DMS53 treated with DMSO at 0.1 percent for 48 hours (cell line): ENCODE measurements at regions not wholly inside any gene's neighbourhood (a gene's known extent, or its start where the extent isn't known, plus 50 kb on each side); places are given as distances from the start of the nearest gene placed in this dataset.
A peak's percentile ranks its signal among the peaks of the same experiment; 100 is the strongest.
"Not testable (repeated sequence)": the region's sequence is repeated elsewhere in the genome, so short reads cannot be mapped to it uniquely, and the experiment has no call there.

Experiments
- DNase-seq: peaks from one replicate; lab custom pipeline; 2025; ENCODE audit not compliant: unreplicated experiment; lab: John Stamatoyannopoulos, UW

DNA sequence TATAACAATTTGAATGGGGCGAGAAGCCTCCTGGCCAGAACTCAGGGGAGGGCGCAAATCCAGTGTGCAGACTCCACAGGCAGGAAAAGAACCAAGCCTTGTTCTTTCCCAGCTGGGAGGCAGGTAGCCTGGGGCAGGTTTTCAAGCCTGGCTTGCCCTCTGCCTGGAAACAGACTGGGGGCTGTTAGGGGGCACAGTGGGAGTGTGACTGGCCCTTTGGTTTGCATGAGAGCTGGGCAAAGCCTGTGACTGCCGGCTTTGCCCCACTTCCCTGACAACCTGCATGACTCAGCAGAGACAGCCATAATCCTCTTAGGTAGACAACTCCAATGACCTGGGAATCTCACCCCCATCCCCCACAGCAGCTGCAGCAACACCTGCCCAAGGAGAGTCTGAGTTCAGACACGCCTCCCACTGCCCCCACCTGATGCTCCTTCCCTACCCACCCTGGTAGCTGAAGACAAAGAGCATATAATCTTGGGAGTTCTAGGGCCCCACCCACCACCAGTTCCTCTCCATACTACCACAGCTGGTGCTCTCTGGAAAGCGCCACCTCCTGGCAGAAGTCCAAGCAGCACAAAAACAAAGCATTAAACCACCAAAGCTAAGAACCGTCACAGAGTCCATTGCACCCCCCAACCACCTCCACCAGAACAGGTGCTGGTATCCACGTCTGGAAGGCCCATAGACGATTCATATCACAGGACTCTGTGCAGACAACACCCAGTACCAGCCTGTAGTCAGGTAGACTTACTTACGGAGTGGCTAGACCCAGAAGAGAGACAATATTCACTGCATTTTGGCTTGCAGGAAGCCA, 402.5 kb downstream of the STK39 start:
- DNase-seq, result peak; percentile 92

DNA sequence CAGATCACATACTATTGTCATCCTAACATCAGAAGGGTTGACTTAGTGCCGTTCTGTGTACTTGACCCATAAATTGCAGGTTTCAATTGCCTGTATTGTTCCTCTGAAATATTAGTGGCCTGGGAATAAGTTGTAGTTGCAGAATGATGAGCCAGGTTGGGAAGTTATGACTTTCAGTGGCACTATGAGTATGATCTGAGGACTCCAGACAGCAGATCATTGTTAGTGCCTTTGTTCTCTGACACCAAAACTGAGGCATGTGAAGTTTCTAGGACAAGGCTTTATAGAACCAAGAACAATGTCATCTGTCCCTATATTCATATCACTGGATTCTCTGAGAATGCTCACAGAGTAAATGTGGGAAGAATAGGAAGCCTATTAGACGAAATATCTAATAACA, 403.7 kb downstream of the STK39 start:
- DNase-seq, result no peak

DNA sequence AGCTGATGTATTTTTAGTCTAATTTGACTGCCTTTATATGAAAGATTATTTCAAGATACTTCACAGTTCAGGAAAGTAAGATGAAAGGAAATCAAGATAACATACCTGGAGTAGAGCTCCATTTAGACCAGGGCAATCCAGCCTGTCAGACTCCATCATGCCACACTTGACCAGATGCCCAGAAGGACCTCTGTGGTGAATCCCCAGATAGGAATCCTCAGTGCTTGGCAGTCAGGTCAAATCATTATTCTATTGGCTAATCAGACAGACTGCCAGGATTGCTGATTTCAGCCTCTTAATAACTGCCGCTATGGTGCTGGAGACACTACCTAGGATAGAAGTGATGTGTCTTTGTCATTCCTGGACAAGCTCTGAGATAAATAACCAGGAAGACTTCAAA, 404.2 kb downstream of the STK39 start:
- DNase-seq, result no peak

DNA sequence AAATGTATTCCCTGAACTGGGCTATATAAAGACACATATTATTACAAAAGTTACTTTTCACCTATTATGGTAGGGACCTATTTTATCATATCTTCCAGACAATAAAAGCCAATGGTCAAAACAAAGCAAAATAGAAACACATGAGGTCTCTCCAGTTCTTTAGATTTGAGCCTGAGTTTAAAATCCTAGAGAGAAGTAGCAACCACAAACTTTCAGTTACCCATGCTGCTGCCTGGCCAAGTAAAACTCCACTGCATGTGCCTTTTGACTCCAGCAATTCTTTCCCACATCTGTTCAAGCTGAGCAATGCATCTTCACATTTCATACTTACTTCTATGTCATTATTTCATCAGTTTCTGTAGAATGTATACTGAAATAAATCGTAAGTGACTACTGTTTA, 405.3 kb downstream of the STK39 start:
- no peak for DNase-seq

DNA sequence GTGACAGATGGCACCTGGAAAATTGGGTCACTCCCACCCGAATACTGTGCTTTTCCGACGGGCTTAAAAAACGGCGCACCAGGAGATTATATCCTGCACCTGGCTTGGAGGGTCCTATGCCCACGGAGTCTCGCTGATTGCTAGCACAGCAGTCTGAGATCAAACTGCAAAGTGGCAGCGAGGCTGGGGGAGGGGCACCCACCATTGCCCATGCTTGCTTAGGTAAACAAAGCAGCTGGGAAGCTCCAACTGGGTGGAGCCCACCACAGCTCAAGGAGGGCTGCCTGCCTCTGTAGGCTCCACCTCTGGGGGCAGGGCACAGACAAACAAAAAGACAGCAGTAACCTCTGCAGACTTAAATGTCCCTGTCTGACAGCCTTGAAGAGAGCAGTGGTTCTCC, 412.1 kb downstream of the STK39 start:
- DNase-seq, result not testable (repeated sequence)

DNA sequence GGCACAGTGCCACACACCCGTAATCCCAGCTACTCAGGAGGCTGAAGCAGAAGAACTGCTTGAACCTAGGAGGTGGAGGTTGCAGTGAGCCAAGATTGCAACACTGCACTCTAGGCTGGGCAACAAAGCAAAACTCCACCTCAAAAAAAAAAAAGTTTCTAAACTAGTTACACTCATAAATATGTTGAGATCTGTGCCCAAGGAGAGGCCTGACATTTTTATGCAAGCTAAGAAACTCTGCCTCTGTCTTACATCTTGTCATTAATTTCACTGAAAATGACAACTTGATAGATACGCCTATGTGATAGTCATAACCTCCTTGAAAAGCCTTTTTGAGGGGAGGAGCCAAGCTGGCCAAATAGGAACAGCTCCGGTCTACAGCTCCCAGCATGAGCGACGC, 412.7 kb downstream of the STK39 start:
- DNase-seq, result no peak

DNA sequence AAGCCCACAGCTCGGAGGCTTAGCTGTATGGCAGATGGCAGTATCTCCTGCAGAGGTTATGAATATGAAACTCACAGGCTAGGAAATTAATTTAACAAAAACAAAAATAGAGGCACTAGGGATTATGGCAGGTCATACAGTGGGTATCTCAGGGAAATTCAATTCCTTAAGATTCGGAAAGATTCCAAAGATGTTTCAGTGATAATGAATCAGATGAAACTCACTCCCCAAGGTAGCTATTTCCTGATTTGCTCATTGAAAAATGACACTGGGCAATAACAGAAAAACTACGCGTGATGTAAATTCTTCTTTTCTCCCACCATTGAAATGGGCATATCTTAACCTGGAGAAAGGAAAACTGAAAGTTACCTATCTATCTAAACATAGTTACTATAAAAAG, 414.1 kb downstream of the STK39 start:
- no peak for DNase-seq

DNA sequence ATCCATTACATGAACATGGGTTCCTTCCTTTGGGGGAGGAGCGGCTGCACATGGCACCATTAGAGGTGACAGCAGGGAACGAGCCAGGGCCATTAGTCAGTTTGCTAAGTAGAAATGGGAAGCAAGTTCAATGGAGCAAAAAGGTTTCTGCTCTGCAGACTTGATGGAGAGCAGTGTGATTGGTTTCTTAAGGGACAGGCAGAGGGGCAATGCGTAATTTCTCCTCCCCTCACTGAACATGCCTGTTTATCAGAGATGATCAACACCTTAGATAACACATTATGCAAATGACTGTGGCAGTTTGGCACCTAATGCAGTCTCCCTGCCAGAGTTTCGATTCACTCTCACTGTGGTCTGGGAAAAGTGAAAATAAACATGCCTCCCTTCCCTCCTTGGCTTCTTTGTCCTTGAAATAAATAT, 414.5 kb downstream of the STK39 start:
- no peak for DNase-seq

DNA sequence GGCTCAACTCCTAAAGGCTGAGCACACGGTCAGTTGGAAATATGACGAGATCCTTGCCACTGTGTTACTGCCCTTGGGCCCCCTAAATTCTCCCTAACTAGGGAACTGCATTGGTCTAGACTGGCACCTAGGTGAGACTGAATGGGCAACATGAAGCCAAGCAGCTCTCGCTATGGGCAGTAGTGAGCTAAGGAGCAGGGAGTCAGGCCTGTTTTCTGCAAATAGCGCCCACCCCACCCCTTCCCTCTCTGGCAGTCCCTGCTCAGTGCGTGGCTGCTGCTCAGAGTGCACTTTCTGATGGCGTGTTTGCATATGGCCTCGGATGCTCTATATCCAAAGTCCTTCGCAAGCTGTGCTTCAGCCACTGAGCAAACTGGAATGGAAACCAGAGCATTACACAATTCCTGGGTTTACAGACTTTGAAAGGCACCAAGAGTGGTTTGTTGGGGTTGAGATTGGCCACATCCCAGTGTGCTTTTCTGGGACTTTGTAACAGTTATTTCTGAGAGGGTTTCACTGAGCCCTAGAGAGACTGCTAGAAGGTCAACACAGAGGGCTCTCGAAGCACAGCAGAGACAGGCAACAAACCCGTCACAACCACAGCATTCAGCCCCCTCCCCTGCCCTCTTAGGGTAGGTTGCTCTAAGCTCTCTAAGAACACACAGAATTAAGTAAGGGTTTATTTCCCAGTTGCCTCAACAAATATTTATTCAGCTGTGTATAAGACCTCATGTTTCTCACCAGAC, 419.9 kb downstream of the STK39 start:
- DNase-seq, result peak; percentile 80

DNA sequence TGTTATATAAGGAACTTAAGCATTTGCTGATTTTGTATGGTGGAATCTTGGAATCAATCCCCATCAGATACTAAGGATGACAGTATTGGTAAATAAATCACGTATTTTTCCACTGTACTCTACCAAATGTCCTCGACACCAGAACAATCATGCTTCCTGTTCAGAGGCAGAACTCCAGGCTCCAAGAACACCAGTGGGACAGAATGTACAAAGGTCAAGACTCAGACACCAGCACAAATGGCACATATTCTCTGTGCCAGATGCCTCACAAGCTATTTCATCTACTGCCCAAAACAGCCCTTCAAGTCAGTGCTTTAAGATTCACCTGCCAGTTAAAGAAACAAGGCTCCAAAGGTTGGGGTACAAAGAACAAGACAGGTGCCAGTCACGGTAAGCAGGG, 420.5 kb downstream of the STK39 start:
- no peak for DNase-seq

DNA sequence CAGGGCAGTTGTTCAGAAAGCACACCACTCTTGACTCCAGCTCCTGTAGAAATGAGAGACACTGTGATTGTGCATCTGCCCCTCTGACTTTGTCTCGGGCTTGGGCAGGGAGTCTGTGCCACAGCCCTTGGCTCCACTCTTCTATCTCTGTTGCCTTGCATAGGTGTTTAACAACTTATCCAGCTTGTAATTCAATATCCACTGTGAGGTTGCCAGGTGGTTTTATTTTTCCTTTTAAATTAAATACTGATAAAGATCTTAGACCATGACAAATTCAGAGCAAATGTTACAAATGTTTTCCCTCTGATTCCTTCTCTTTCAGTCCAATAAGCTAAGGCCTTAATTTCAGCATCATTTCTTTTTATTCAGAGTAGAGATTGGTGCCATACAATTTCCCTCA, 421.7 kb downstream of the STK39 start:
- DNase-seq, result no peak

DNA sequence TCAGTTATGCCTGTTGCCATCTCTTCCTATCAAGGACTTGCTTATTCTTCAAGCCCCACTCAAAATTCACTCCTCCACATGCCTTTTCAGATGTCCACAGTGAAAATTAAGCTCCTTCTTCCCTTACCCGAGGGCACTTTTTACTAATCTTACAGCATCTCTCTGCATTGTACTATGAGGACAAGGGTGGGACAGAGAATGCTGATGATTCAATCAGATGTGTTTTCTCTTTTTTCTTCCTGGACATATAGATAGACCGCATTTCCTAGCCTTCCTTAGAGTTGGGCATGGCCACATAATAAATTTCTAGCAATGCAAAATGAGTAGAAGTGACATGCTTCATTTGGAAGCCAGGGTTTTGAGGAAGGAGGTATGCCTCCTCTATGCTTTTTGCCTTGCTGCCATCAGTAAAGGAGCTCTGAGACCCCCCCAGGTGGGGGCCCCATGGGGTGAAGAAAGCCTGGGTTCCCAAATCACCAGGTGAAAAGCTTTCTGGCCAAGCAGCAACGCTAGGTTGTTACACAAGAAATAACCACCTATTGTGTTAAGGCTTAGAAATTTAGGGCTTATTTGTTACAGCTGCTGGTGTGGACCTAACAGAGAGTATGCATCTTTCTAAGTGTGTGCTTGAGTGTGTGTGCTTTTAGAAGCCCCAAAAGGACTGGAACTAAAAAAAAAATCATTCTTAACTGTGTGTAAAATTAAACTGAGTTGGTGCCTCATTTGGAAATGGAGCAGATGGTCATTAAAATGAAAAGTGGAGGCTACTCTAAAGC, 424.5 kb downstream of the STK39 start:
- no peak for DNase-seq

DNA sequence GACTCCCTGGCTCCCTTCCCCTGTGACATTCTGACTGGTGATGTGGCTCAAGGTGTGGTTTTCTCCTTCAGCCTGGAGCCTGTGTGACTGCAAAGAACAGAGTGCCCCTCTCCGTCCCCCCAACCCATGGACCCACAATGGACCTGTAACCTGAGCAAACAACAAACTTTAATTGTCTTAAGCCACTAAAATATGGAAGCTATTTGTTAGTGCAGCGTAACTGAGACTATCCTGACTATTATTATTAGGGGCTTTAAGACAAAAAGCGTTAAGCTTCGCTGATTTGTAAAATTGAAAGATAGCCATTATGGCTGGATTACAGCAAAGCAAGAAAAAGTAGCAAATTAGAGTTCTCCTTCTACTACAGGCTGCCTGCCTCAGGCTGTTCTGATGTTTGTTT, 426.9 kb downstream of the STK39 start:
- DNase-seq, result no peak

DNA sequence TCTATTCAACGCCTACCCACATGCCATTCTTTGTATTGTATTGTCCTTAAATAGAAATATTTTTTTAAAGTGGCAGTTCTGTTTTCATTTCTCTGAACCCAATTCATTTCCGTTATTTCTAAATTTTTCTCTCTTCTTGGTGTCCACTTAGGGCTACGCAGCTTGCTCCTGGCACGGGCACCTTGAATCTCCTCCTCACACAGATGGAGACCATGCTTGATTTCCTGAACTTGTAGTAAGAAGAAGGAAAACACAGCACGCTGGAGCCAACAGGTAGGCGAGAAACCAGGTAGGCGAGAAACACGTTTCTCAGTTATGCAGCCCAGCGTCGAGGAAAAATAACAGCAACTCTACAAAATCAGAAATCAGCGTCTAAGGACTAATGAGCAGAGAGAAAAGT, 428.9 kb downstream of the STK39 start:
- DNase-seq, result no peak

DNA sequence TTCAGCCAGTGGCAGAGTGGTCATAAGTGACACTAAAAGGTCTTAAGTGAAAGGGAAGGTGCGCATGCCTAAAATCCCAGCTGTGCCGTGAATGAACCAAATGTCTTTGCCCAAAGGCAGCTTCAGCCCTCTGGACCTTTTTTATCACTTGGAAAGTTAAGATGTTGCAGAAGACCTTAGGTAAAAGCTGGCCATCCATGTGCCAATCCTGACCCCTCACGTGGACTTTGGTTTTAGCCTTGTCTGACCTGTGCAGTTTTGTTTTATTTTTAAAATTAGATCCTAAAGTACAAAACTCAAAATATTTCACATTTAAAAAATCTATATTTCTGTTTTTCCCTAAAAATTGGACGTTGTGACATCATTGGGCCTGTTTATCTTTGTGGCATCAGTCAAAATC, 429.5 kb downstream of the STK39 start:
- no peak for DNase-seq

DNA sequence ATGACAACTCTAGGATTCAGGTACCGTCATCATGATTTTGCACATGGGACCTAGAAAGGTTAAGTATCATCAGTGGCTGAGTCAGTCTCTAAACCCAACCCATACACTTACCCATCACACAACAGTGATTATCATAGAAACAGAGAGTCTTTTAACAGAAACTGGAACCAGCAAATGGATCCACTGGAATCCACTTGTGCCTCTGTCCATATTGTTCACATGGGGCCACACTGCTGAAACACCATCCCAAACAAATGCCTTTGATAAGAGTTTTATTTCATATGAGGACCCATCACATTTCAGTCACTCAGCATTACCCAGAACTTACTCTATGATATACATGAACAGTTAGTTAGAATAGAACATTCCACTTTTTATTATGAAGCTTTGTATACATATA, 430.0 kb downstream of the STK39 start:
- DNase-seq, result no peak

DNA sequence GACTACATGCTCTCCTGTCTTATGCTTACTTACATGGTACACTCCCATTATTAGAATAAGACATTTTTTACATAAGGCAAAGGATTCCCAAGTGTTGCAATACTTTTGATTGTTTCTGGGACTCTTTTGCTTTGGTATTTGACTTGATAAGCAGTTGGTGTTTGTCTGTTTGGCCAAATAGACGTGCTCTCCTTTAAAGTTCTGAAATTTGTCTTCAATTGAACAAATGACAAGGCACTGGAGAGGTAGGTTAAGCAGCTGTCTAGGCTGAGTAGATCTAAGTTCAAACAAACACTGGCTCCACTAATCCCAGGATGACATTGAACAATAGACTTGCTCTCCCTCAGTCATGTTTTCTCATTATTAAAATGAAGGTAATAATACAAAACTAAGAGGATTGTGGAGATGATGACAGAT, 430.5 kb downstream of the STK39 start:
- peak; percentile 20 for DNase-seq

DNA sequence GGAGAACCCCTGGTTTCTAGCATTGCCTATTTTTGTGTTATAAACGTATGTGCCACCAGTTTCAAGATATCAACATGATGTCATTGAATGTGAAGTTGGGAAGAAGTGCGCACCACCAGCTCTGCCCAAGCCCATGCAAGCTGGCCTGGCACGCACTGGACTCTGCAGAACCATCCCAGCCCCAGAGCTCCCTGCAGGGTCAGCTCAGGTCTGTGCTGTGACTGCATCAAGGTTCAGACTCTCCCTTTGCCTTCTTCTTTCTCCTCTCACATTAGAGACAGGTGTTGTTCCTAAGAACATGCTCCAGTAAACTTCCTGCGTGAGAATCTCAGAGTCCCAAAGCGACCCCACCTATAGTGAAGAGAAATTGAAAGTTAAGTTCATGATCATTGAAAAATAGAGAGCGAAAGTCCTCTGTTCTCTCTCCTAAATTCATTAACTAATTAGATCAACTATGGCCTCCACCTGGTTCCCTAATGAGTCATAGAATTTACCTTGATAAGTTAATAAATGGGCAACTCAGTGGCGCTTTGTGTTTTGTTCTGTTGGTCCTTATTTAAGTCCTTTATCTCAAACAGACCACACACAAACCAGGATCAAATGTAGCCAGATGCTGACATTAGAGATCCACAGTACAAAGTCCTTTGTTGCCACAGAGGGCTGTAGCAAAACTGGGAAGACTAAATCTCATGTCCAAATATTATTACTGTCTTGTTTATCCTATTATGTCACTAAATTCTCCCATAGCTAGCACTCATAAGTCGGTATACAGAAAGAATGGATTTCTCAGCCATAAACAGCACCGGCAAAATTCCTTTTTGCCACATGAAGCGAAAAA, 432.3 kb downstream of the STK39 start:
- DNase-seq, result no peak

DNA sequence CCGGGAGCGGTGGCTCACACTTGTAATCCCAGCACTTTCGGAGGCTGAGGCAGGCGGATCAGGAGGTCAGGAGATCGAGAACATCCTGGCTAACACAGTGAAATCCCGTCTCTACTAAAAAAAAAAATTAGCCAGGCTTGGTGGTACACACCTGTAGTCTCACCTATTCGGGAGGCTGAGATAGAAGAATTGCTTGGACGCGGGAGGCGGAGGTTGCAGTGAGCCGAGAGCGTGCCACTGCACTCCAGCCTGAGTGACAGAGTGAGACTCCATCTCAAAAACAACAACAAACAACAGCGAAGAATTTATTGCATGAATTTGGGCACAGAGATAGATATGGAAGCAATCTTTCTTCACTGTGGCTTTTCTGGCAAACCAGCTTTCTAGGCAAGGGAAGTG, 432.9 kb downstream of the STK39 start:
- not testable (repeated sequence) for DNase-seq

DNA sequence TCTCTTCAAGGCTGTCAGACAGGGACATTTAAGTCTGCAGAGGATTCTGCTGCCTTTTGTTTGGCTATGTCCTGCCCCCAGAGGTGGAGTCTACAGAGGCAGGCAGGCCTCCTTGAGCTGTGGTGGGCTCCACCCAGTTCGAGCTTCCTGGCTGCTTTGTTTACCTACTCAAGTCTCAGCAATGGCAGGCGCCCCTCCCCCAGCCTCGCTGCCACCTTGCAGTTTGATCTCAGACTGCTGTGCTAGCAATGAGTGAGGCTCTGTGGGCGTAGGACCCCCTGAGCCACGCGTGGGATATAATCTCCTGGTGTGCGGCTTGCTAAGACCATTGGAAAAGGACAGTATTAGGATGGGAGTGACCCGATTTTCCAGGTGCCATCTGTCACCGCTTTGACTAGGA, 437.6 kb downstream of the STK39 start:
- DNase-seq, result not testable (repeated sequence)

DNA sequence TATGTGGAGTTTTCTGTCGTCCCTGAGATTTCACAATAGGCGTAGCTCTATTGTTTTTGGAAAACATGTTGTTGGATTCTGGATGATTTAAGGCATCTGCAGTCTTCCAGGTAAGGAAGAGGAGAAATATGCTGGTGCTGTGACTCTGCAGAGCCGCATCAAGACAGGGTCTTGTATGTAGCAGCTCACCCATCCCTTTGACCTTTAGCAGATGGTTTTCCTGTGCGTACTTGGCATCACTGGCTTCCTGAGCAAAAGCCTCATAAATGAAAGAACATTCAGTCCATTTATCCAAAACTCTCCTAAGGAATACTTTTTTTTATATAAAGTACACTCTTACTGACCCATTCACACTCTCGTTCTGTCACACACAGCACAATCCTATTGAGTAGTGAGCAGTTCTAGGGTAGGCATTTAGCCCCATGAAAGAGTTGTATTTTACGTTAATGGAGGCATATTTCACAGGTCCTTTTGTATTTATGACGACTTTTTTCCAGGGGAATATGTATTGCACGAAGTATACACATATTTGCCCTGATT, 443.9 kb downstream of the STK39 start:
- DNase-seq, result no peak
